Fibroblast of gingiva (primary cell): ENCODE measurements at regions not wholly inside any gene's neighbourhood (a gene's known extent, or its start where the extent isn't known, plus 50 kb on each side); places are given as distances from the start of the nearest gene placed in this dataset.
"Not testable (repeated sequence)": the region's sequence is repeated elsewhere in the genome, so short reads cannot be mapped to it uniquely, and the experiment has no call there.

ENCODE experiments used
- DNase-seq: peaks from one replicate; pipeline ENCODE4 v3.0.0-alpha.2; 2011; ENCODE audit warnings: low read depth

GRCh38 chrX:63581906-63582305 lies 203.1 kb downstream of the ARHGEF9 start:
- DNase-seq = no peak

DNA sequence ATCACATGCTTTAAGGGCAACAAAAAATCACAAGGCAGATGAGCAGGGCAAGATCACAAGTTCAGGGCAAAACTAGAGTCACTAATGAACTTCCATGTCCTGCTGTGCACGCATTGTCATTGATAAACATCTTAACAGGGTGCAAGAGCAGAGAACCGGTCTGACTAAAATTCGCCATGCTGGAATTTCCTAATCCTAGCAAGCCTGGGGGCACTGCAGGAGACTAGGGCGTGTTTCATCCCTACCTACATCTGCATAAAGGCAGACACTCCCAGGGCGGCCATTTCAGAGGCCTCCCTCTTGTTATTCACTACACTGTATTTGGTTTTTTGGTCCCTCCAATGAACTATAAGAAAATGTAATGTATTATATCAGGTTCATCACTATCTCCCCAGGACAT lies 203.6 kb downstream of the ARHGEF9 start:
- no peak for DNase-seq

GRCh38 chrX:63576533-63576932 lies 208.5 kb downstream of the ARHGEF9 start:
- DNase-seq = no peak

DNA sequence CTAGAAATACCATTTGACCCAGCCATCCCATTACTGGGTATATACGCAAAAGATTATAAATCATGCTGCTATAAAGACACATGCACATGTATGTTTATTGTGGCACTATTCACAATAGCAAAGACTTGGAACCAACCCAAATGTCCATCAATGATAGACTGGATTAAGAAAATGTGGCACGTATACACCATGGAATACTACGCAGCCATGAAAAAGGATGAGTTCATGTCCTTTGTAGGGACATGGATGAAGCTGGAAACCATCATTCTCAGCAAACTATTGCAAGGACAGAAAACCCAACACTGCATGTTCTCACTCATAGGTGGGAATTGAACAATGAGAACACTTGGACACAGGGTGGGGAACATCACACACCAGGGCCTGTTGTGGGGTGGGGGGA lies 209.3 kb downstream of the ARHGEF9 start:
- DNase-seq = not testable (repeated sequence)

GRCh38 chrX:63566856-63567255 lies 215.7 kb upstream of the SPIN4 start:
- no peak for DNase-seq

DNA sequence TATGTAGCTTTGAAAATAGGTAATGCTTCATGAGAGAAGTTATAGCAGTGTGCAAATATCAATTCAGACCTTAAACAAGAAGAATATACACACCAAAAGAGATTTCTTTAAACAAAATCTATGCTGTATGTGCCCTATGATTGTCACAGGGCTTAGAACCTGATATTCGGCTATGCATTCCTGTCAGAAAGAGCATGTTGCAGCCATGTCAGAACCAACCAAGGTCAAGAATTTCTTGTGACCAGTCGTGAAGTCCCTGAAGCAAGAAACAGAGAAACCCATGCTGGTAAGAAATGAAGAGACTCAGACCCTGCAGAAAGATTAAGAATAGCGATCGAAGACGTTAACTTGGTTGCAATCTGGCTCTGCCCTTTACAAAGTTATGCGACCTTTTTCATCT lies 210.3 kb upstream of the SPIN4 start:
- peak; percentile 0 for DNase-seq

DNA sequence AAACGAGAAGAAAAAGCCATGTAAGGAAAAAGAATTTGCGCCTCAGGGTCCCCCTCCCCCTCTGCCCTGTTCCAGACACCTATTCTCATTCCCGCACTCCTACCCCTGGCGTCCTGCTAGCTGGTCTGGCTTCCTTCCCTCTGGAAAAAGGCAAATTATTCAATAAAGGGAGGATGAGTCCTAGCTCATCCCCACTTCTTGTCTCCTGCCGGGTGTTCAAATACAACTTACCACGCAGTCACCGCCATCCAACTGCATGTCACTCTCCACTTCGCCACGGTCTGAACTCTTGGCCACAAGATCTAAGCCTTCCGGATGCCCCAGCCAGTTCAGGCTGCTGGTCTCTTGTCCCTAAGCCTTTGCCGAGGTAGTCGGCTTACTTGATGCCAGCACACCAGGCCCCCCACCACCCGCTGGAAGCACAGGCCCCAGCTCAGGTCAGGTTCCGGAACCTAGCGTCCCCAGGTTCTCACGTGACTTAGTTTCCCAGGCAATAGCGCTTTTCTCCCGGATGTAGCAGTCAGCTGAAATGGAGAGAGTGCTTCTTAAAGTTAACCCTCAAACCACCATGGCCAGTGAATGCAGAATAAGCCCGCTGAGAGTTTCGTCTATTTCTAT lies 209.6 kb upstream of the SPIN4 start:
- peak; percentile 58 for DNase-seq

DNA sequence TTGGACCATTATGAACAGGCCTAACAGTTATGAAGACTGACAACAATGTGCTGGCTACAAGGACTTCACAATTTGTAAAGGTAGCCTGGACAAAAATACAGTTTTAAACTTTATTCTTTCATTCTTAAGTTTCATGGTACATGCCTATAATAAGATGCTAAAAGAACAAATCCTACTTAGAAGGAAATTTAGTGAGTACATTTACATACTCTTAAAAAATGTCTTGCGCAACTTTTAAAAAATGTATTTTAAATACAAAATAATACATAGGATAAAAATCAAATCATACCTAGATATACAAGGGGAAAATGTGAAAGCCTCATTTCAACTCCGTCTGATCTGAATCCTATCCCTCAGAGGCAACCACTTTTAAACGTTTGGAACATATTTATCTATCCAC lies 200.7 kb upstream of the SPIN4 start:
- no peak for DNase-seq

- no peak for DNase-seq
Measured at GRCh38 chrX:63530654-63531053, 179.5 kb upstream of the SPIN4 start.

GRCh38 chrX:63529961-63530360 lies 178.8 kb upstream of the SPIN4 start:
- no peak for DNase-seq

GRCh38 chrX:63526863-63527262 lies 175.7 kb upstream of the SPIN4 start:
- DNase-seq = no peak

DNA sequence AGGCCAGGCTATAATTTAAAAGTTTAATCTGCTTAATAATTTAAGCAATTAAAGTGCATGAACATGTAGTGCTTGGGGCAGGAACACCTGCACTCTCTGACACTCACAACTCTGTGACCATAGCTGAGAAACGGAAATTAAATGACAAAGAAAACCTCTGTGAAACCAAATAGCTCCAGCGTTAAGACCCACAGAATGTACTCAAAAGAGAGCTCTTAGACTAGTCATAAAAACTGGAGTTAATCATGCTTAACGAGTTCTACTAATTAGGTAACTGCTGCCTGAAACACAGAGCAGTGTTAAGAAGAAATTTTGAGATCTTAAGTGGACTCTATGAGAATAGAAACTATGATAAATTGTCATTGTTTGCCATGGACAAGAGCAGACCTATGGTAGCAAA lies 174.4 kb upstream of the SPIN4 start:
- no peak for DNase-seq

DNA sequence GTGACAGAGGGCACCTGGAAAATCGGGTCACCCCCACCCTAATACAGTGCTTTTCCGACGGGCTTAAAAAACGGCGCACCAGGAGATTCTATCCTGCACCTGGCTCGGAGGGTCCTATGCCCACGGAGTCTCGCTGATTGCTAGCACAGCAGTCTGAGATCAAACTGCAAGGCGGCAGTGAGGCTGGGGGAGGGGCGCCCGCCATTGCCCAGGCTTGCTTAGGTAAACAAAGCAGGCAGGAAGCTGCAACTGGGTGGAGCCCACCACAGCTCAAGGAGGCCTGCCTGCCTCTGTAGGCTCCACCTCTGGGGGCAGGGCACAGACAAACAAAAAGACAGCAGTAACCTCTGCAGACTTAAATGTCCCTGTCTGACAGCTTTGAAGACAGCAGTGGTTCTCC lies 168.2 kb upstream of the SPIN4 start:
- not testable (repeated sequence) for DNase-seq

DNA sequence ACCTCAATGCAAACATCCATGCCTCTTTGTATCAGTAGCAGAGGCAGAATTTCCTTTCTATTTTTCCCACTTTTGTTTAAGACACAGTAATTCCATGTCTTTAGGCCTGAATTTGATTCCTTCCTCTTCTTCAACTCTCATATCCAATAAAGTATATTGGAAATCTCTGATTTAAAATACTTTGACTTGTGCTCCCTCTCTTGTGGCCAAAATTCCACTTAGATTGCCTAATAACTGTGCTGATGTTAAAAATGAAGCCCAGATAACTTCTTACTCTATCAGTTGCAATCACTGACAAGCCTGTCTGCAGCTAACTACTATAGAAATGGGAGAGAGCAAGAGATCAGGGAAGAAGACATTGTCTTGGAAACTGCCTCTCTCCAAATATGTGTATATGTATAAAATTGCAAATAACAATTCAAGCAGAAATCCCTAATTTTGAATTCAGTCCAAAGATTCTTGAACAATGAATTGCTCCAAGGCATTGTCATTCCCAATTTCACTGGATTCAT lies 163.5 kb upstream of the SPIN4 start:
- DNase-seq = peak; percentile 4

- DNase-seq = peak; percentile 84
Measured at GRCh38 chrX:63513825-63514568, 162.9 kb upstream of the SPIN4 start.

DNA sequence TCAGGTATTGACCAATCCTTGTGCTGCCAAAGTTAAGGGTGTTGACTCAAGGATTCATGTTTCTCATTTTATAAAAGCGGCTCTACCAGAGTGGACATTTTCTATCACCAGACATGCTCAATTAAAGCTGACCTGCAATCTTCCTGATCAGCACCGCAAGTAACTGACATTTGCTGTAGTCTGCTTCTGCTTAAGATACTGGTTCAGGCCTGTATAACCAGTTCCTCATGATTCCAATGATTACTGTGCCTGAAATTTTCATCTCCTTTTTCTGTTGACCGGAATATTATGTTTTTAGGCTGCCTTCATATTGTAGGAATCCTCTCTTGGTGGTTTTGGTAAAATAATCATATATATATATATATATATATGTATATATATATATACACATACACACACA lies 160.2 kb upstream of the SPIN4 start:
- DNase-seq = no peak

- no peak for DNase-seq
Measured at GRCh38 chrX:63508668-63509067, 157.5 kb upstream of the SPIN4 start.

DNA sequence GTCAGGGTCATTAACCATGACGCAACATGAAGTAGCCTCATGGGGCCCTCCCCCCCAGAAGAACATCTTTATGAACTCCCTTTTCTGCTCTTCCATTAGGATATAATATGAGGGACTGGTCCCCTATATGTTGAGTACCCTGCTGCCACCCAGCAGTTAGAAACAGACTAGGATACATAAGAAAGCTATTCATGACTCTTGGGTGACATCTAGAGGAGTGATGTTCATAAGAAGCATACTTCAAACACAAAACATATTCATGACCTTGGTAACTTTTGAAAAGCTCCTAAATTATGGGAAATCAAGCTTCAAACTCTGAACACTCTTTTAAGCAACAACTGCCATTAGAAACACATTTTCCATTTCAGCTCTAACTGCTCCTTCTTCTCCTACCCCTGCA lies 155.2 kb upstream of the SPIN4 start:
- peak; percentile 30 for DNase-seq

DNA sequence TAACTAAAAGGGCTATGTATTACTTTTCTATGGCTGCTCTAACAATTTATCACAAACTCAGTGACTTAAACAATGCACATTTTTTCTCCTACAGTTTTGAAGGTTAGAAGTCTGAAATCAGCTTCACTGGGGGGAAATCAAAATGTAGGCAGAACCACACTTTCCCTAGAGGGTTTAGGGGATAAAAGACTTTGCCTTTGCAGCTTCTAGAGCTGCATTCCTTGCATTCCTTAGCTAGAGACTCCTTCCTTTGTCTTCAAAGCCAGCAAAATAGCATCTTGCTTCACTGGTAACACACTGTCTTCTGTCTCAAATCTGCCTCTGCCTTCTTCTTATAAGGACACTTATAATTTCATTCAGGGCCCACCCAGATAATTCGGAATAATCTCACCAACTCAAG lies 152.4 kb upstream of the SPIN4 start:
- peak; percentile 12 for DNase-seq

DNA sequence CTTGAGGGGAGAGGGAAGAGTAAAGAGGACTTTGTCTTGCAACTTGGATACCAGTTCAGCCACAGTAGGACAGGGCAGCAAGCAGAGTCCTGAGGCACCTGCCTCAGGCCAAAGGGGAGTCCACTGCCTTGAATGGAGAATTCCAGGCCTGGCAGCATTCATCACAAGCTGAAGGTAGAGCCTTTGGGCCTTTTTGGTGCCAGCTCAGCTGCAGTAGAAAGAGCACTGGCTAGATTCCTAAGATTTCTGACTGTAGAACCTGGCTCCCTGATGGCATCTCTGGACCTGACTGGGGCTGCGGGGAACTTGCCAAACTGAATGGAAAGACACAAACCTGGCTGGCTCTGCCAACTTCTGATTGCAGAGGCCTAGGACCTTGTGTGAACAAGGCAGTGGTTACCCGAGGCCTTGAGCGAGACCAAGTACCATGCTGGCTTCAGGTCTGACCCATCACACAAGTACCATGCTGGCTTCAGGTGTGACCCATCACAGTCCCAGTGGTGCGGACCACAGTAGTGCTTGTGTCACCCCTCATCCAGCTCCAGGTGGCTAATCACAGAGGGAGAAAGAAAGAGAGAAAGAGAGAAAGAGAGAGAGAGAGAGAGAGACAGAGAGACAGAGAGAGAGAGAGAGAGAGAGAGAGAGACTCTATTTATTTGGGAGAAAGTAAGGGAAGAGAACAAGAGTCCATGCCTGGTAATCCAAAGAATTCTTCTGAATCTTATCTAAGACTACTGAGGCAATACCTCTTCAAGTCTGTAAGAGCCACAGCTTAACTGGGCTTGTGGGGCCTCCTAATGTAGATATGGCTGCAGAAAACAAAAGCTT lies 137.6 kb upstream of the SPIN4 start:
- no peak for DNase-seq

GRCh38 chrX:63475200-63475599 lies 124.1 kb upstream of the SPIN4 start:
- DNase-seq = no peak

GRCh38 chrX:63471004-63471403 lies 119.9 kb upstream of the SPIN4 start:
- no peak for DNase-seq

GRCh38 chrX:63470506-63470905 lies 119.4 kb upstream of the SPIN4 start:
- no peak for DNase-seq
